ENCODE measurements at regions not wholly inside any gene's neighbourhood (a gene's known extent, or its start where the extent isn't known, plus 50 kb on each side); places are given as distances from the start of the nearest gene placed in this dataset.

- no peak for DNase-seq (ENCODE audit: low spot score)
Measured at GRCh38 chr11:128407962-128408361, 179.4 kb downstream of the ETS1 start.

GRCh38 chr11:128405714-128406662, 181.4 kb downstream of the ETS1 start:
- no peak for DNase-seq (ENCODE audit: low spot score)

GRCh38 chr11:128405112-128405511, 182.2 kb downstream of the ETS1 start:
- no peak for DNase-seq (ENCODE audit: low spot score)

- DNase-seq (ENCODE audit: low spot score), result no peak
Measured at GRCh38 chr11:128404437-128404836, 182.9 kb downstream of the ETS1 start.

- no peak for DNase-seq (ENCODE audit: low spot score)
Measured at GRCh38 chr11:128400382-128401203, 186.8 kb downstream of the ETS1 start.

- peak; percentile 27 for DNase-seq (ENCODE audit: low spot score)
Measured at GRCh38 chr11:128399251-128400121, 187.9 kb downstream of the ETS1 start.

GRCh38 chr11:128398517-128399250, 188.7 kb downstream of the ETS1 start:
- DNase-seq (ENCODE audit: low spot score), result no peak

- DNase-seq (ENCODE audit: low spot score), result no peak
Measured at GRCh38 chr11:128397362-128397761, 190.0 kb downstream of the ETS1 start.

- no peak for DNase-seq (ENCODE audit: low spot score)
Measured at GRCh38 chr11:128394431-128395089, 192.8 kb downstream of the ETS1 start.

- DNase-seq (ENCODE audit: low spot score), result no peak
Measured at GRCh38 chr11:128392259-128392658, 195.1 kb downstream of the ETS1 start.

GRCh38 chr11:128391811-128392210, 195.5 kb downstream of the ETS1 start:
- DNase-seq (ENCODE audit: low spot score), result no peak

- no peak for DNase-seq (ENCODE audit: low spot score)
Measured at GRCh38 chr11:128390246-128390645, 197.1 kb downstream of the ETS1 start.

GRCh38 chr11:128389461-128389976, 197.8 kb downstream of the ETS1 start:
- no peak for DNase-seq (ENCODE audit: low spot score)

- no peak for DNase-seq (ENCODE audit: low spot score)
Measured at GRCh38 chr11:128388206-128388815, 199.0 kb downstream of the ETS1 start.

- DNase-seq (ENCODE audit: low spot score), result no peak
Measured at GRCh38 chr11:128379587-128380580, 207.5 kb downstream of the ETS1 start.

- DNase-seq (ENCODE audit: low spot score), result no peak
Measured at GRCh38 chr11:128375961-128376360, 211.4 kb downstream of the ETS1 start.

GRCh38 chr11:128374026-128374425, 213.3 kb downstream of the ETS1 start:
- DNase-seq (ENCODE audit: low spot score), result no peak

- DNase-seq (ENCODE audit: low spot score), result no peak
Measured at GRCh38 chr11:128372977-128373376, 214.4 kb downstream of the ETS1 start.

- no peak for DNase-seq (ENCODE audit: low spot score)
Measured at GRCh38 chr11:128367573-128367972, 219.8 kb downstream of the ETS1 start.

Data from AG08396 (cell line).